Endodermal cell (in vitro differentiated cells): ENCODE measurements at regions not wholly inside any gene's neighbourhood (a gene's known extent, or its start where the extent isn't known, plus 50 kb on each side); places are given as distances from the start of the nearest gene placed in this dataset.

Experiments
- DNase-seq: peaks from one replicate; pipeline ENCODE4 v3.0.0-alpha.2; 2017
- H3K27ac ChIP-seq: 2 replicates; pipeline ENCODE4 v1.5.1; 2013; ENCODE audit warnings: mild to moderate bottlenecking, low read depth, low read length, moderate library complexity
- H3K27me3 ChIP-seq: 2 replicates; pipeline ENCODE4 v1.6.1; 2013; ENCODE audit warnings: mild to moderate bottlenecking, low read length, moderate library complexity; ENCODE audit not compliant: insufficient read depth, control insufficient read depth, poor library complexity, severe bottlenecking
- H3K36me3 ChIP-seq: 2 replicates; pipeline ENCODE4 v1.7.0; 2013; ENCODE audit warnings: mild to moderate bottlenecking, low read length, moderate library complexity; ENCODE audit not compliant: control insufficient read depth, insufficient read depth
- H3K4me1 ChIP-seq: one replicate; pipeline ENCODE4 v1.7.0; 2013; ENCODE audit warnings: low read length; ENCODE audit not compliant: control insufficient read depth, insufficient read depth
- H3K4me3 ChIP-seq: 2 replicates; pipeline ENCODE4 v1.5.1; 2013; ENCODE audit warnings: mild to moderate bottlenecking, low read length, moderate library complexity
- H3K9ac ChIP-seq: 2 replicates; pipeline ENCODE4 v1.6.1; 2013; ENCODE audit warnings: mild to moderate bottlenecking, low read length, moderate library complexity; ENCODE audit not compliant: poor library complexity, severe bottlenecking; ENCODE audit errors: extremely low read depth
- H3K9me3 ChIP-seq: 2 replicates; pipeline ENCODE4 v1.6.1; 2013; ENCODE audit warnings: mild to moderate bottlenecking, low read length, moderate library complexity; ENCODE audit not compliant: control insufficient read depth
- H3K27ac Mint-ChIP-seq: 2 replicates; pipeline ENCODE4 v1.8.0; 2020; ENCODE audit warnings: mixed read lengths
- H3K27me3 Mint-ChIP-seq: 2 replicates; pipeline ENCODE4 v1.8.0; 2021; ENCODE audit warnings: mild to moderate bottlenecking, mixed read lengths; ENCODE audit not compliant: insufficient read depth
- H3K36me3 Mint-ChIP-seq: 2 replicates; pipeline ENCODE4 v1.8.0; 2020; ENCODE audit warnings: low read depth, mixed read lengths
- H3K4me1 Mint-ChIP-seq: 2 replicates; pipeline ENCODE4 v1.8.0; 2020; ENCODE audit warnings: mixed read lengths
- H3K4me3 Mint-ChIP-seq: 2 replicates; pipeline ENCODE4 v1.8.0; 2020; ENCODE audit warnings: mild to moderate bottlenecking, moderate library complexity, mixed read lengths
- H3K9me3 Mint-ChIP-seq: 2 replicates; pipeline ENCODE4 v1.8.0; 2020; ENCODE audit warnings: mild to moderate bottlenecking, mixed read lengths
- WGBS, 2 experiments: methylation state at CpG; one replicate each; pipeline versions ENCODE4 v1.1.5 to v1.1.7; 2013; ENCODE audit warnings: missing lambda C conversion rate in 2 of 2, mixed read lengths in 1 of 2; ENCODE audit not compliant: insufficient coverage in 1 of 2, insufficient read length in 1 of 2; 5-methylcytosine and 5-hydroxymethylcytosine counted together
- TF ChIP-seq, protein P1 (sequence below): fragments of 200-600 bp; sonication (generic); conservative IDR thresholded peaks from 2 replicates; pipeline ENCODE4 v1.5.0; 2021; ENCODE audit warnings: antibody characterized with exemption, mild to moderate bottlenecking

DNA sequence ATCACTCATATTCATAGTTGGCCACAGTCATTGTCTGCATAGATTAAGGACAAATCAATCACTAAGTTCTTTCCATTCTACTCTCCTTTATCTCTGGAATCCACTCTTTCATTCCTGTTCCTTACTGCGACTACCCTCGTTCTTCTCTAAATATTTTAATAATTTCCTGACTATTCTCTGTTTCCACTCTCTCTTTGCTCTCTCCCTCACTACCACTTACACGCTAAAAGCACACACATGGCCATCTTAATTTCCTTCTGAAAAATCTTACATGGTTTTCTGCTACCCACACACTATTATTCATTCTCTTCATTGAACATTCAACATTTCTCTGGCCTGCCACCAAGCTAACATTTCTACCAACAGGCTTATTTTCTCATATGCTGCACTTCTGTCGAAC, 279.6 kb upstream of the PLSCR5 start:
- Histone ChIP-seq H3K27ac (no peak overlapping the region), H3K36me3 (no peaks in the 10 kb centered on the region), H3K4me3 (no peak overlapping the region), H3K9me3 (no peaks in the 10 kb centered on the region), H3K4me1 (no peaks in the 10 kb centered on the region), H3K27me3 (no peaks in the 10 kb centered on the region), H3K9ac (no peak overlapping the region)
- Mint-ChIP-seq H3K4me3 (no peak overlapping the region), H3K9me3 (no peaks in the 10 kb centered on the region), H3K27ac (no peak overlapping the region), H3K27me3 (no peaks in the 10 kb centered on the region), H3K36me3 (no peaks in the 10 kb centered on the region), H3K4me1 (no peaks in the 10 kb centered on the region)
- 91 to 97% methylated on average over 4 of the region's 4 CpGs for WGBS, 2 experiments
- DNase-seq = no peak
- TF ChIP-seq, protein P1, sequence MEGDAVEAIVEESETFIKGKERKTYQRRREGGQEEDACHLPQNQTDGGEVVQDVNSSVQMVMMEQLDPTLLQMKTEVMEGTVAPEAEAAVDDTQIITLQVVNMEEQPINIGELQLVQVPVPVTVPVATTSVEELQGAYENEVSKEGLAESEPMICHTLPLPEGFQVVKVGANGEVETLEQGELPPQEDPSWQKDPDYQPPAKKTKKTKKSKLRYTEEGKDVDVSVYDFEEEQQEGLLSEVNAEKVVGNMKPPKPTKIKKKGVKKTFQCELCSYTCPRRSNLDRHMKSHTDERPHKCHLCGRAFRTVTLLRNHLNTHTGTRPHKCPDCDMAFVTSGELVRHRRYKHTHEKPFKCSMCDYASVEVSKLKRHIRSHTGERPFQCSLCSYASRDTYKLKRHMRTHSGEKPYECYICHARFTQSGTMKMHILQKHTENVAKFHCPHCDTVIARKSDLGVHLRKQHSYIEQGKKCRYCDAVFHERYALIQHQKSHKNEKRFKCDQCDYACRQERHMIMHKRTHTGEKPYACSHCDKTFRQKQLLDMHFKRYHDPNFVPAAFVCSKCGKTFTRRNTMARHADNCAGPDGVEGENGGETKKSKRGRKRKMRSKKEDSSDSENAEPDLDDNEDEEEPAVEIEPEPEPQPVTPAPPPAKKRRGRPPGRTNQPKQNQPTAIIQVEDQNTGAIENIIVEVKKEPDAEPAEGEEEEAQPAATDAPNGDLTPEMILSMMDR = no peak

DNA sequence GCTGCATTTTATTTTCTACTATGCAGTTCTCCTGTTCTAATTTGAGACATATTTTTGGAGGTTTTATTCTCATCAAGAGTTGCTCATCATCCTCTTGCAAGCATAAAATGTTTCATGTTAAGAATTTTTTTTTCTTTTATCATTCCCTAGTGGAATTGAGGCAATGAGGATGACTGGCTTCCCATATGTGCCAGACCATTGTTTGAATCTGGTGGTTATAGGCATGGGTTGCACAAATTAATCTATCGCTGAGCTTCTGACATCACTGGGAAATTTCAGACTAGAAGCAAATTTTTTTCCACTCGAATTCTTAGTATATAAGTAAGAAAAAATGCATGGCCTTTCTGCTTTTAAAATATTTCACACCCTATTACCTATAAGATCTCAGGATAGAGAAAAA, 279.1 kb upstream of the PLSCR5 start:
- Histone ChIP-seq H3K4me3 (no peak overlapping the region), H3K9ac (no peak overlapping the region), H3K4me1 (no peaks in the 10 kb centered on the region), H3K9me3 (no peaks in the 10 kb centered on the region), H3K27me3 (no peaks in the 10 kb centered on the region), H3K27ac (no peak overlapping the region), H3K36me3 (no peaks in the 10 kb centered on the region)
- no peaks in the 10 kb centered on the region for H3K4me1 Mint-ChIP-seq
- TF ChIP-seq, protein P1 = no peak
- H3K36me3 Mint-ChIP-seq = no peaks in the 10 kb centered on the region
- no peaks in the 10 kb centered on the region for H3K27me3 Mint-ChIP-seq
- no peak for DNase-seq
- no peak overlapping the region for H3K27ac Mint-ChIP-seq
- no peak overlapping the region for H3K4me3 Mint-ChIP-seq
- no peaks in the 10 kb centered on the region for H3K9me3 Mint-ChIP-seq
- 100% methylated on average over 2 of the region's 2 CpGs; no CpG with 5 or more reads in 1 of the 2 experiments for WGBS, 2 experiments

DNA sequence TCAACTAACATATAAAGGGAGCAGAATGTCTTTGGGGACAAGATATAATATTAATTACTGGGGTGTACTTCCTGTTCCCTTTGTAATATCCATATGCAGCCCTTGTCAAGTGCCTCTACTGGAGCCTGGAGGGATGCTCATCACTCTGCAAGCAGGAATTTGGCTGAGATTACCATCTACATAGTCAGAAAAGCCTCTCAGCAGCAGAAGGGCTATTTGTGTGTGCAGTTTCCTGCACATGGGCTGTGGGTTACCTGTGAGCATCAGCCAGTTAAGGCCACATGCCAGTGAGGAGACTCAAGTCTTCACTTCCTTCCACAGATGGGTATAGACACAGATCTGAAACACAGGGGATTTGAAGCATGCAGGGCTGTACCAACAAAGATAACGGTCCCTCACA, 278.1 kb upstream of the PLSCR5 start:
- Mint-ChIP-seq H3K4me3 (no peak overlapping the region), H3K27ac (no peak overlapping the region), H3K9me3 (no peaks in the 10 kb centered on the region), H3K4me1 (no peaks in the 10 kb centered on the region), H3K36me3 (no peaks in the 10 kb centered on the region), H3K27me3 (no peaks in the 10 kb centered on the region)
- Histone ChIP-seq H3K27ac (no peak overlapping the region), H3K9ac (no peak overlapping the region), H3K4me1 (no peaks in the 10 kb centered on the region), H3K9me3 (no peaks in the 10 kb centered on the region), H3K27me3 (no peaks in the 10 kb centered on the region), H3K36me3 (no peaks in the 10 kb centered on the region), H3K4me3 (no peak overlapping the region)
- 86% methylated on average over 1 of the region's 1 CpG; no CpG with 5 or more reads in 1 of the 2 experiments for WGBS, 2 experiments
- DNase-seq = no peak
- TF ChIP-seq, protein P1 = no peak
